HEK293 (cell line): ENCODE measurements at regions not wholly inside any gene's neighbourhood (a gene's known extent, or its start where the extent isn't known, plus 50 kb on each side); places are given as distances from the start of the nearest gene placed in this dataset.

Source experiments
- SP2 ChIP-seq: fragments of 450-650 bp; formaldehyde crosslinking; IDR thresholded peaks from 2 replicates; pipeline ENCODE4 v1.5.1; 2016; ENCODE audit warnings: missing biosample characterization, missing genetic modification characterization
- YY1 ChIP-seq: fragments of 450-650 bp; formaldehyde crosslinking; IDR thresholded peaks from 2 replicates; pipeline ENCODE4 v1.5.1; 2018; ENCODE audit warnings: missing biosample characterization, missing genetic modification characterization
- ZNF114 ChIP-seq: fragments of 450-650 bp; formaldehyde crosslinking; IDR thresholded peaks from 2 replicates; pipeline ENCODE4 v1.5.0; 2017; ENCODE audit warnings: missing biosample characterization, missing genetic modification characterization
- ZNF629 ChIP-seq: fragments of 450-650 bp; formaldehyde crosslinking; IDR thresholded peaks from 2 replicates; pipeline ENCODE4 v1.5.1; 2017; ENCODE audit warnings: missing biosample characterization, missing genetic modification characterization
- TF ChIP-seq, protein P1 (sequence below): fragments of 450-650 bp; formaldehyde crosslinking; IDR thresholded peaks from 2 replicates; pipeline ENCODE4 v1.5.1; 2016; ENCODE audit warnings: missing biosample characterization, missing genetic modification characterization

- TF ChIP-seq ZNF629 (tag by site-specific recombination) (no peak), SP2 (tag by site-specific recombination) (no peak), YY1 (tag by site-specific recombination) (no peak), ZNF114 (tag by site-specific recombination) (no peak)
- TF ChIP-seq, protein P1, sequence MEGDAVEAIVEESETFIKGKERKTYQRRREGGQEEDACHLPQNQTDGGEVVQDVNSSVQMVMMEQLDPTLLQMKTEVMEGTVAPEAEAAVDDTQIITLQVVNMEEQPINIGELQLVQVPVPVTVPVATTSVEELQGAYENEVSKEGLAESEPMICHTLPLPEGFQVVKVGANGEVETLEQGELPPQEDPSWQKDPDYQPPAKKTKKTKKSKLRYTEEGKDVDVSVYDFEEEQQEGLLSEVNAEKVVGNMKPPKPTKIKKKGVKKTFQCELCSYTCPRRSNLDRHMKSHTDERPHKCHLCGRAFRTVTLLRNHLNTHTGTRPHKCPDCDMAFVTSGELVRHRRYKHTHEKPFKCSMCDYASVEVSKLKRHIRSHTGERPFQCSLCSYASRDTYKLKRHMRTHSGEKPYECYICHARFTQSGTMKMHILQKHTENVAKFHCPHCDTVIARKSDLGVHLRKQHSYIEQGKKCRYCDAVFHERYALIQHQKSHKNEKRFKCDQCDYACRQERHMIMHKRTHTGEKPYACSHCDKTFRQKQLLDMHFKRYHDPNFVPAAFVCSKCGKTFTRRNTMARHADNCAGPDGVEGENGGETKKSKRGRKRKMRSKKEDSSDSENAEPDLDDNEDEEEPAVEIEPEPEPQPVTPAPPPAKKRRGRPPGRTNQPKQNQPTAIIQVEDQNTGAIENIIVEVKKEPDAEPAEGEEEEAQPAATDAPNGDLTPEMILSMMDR (tag by site-specific recombination), result no peak
Measured at GRCh38 chr13:65601855-65602254, 1628.3 kb downstream of the PCDH9 start.
